Non-pigmented ciliary epithelial cell (primary cell): ENCODE measurements at regions not wholly inside any gene's neighbourhood (a gene's known extent, or its start where the extent isn't known, plus 50 kb on each side); places are given as distances from the start of the nearest gene placed in this dataset.

Source experiments
- DNase-seq: peaks from one replicate; pipeline ENCODE4 v3.0.0-alpha.2; 2010; ENCODE audit warnings: low read depth

DNA sequence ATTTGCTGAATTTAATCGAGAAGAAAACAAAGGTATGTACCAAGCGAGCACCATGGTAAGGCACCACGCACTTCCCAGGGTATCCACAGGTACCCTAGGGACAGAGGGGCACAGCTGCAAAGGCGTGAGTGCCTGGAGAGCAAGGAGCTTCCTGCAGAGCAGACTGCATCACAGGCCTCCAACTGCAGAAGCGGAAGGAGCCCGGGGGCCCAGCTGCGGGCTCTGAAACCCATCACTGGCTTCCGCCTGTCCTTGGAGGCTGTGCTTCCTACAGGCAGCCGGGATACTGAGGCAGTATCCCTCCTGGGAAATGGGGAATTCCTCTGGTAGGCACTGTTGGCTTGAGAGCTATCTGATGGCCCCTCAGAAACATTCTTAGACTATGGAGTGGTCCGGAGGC lies 217.4 kb upstream of the GMDS start:
- DNase-seq: no peak

GRCh38 chr6:2460216-2460745 lies 214.9 kb upstream of the GMDS start:
- no peak for DNase-seq

DNA sequence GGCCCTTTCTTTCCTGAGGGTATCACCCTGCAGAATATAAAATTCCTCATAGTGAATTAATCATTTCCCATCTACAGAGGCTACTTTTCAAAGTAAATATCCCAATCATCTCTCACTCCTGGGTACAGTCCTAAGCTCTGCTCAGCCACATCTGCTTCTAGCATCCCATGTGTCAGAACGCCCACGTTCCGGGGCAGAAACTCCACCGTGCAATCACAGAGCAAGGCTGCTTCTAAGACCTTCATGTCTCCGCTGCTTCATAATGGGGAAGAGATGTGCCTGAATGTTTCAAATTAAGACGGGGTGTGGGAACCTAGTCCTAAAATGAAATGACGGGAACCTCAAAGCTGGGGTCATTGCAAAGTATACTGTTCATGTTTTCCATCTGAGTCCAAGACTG lies 208.8 kb upstream of the GMDS start:
- DNase-seq: no peak

DNA sequence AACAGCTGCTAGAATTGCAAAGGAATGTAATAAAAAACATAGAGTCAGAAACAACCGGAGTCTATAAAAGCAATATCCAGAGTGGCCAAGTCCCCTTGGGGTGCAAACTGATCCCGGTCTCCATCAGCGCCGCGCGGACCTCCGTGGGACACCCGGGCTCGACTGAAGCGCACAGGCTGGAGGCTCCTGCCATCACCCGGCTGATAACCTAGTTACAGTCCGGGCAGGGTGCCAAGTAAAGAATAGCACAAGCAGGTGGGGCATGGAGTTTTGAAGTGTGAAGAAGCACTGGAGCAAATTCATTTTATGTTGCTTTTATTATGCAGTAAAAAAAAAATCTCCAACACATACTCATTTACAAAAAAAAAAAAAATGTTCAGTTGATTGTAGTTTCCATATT lies 205.1 kb upstream of the GMDS start:
- DNase-seq: no peak

GRCh38 chr6:2449572-2449940 lies 204.2 kb upstream of the GMDS start:
- no peak for DNase-seq

GRCh38 chr6:2448826-2449571 lies 203.6 kb upstream of the GMDS start:
- peak; percentile 43 for DNase-seq

GRCh38 chr6:2447931-2448330 lies 202.5 kb upstream of the GMDS start:
- DNase-seq: no peak

DNA sequence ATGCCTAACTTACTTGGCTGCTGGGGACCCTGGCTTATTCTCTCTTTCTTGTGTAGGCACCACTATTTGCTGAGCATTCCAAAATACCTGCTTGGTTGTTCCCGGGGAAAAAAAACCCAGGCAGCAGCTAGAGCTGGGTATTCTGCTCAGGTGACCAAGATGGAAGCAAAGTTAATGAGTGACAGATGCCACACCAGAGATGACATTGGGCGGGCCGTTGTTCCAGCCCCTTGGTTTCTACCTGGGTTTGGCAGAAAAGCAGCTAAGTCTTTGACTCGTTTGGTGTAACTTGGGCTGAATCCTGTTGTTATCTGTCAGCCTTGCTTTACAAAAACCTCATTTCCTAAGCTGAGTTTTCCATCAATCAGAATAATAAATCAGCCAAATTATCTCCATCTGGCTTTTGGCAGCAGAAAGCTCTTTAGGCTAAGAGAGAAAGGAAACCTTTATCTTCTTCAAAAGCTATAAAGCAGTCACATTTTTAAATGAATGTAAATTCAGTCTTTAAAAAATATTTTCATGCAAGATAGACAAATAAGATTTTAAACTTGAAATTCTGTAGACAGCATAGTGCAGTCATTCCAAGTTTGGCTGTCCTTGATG lies 202.0 kb upstream of the GMDS start:
- DNase-seq: no peak

DNA sequence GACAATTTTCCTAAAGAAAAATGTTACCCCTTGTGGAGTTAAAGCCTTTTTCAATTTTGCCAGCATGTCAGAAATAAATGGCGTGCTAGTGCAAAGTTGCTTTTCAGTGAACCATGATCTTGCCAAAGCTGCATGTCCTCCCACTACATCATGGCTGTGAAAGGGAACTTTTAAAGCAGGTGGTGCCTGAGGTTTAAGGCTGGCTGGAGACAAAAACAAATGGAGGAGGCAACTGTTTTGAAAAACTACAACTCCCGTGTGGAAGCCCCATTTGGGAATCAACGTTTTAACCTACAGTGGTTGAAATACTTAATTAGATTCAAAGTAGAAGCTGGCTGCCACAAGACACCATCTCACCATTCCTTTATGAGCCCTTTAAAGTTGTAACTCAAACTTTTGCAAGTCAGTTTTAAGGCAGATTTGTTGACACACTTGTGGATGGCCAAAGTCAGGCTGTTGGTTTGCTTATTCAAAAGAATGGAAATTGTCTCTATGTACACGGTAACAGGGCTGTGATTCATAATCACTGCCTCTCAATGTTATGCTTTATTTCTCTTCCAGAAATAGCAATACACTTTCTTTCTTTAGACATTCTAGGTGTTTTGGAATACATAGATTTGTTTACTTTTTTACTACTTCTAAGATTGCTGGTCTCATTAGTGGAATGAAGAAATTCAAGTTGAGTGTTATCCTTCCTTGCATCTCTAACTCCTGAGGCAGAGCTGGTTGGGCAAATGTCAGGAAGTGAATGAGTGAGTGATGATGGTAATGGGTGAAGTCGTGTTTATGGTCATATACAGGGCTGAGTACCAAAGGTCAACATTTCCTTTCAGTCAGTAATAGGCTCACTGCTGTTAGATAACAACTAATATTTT lies 196.4 kb upstream of the GMDS start:
- no peak for DNase-seq

DNA sequence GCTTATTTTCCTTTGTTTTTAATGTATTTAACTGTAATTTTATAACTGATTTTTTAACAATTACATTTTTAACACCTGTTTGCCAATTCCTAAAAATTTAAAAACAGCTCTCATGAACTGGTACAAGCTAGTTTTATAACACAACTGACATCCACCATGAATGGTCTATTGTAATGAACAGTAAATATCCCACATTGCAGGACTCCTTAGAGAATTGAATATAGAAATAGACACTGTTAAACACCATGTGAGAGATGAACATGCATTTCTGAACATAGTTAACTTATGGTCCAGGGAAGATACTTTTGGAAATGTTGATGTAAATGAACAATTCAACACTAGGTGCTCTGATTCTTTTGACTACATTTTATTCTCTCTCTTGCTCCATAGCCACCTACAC lies 195.1 kb upstream of the GMDS start:
- no peak for DNase-seq

DNA sequence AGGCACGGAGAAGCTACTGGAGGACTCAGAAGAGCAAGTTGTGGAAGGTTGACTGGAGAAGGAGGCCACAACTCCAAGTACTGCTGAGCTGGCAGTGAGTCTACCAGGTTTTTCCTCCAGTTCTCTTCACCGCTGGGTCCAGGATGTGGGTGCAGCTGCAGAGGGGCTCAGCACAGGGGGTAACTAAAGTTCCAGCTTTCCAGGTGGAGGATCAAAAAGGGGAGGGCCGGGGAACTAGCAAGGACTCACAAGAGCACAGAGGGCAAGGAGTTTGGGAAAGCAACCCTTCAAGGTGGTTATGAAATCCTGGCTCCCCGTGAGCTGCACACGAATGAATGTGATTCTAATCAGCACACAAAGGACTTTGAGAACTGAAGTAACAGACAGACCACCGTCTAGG lies 194.2 kb upstream of the GMDS start:
- DNase-seq: no peak

DNA sequence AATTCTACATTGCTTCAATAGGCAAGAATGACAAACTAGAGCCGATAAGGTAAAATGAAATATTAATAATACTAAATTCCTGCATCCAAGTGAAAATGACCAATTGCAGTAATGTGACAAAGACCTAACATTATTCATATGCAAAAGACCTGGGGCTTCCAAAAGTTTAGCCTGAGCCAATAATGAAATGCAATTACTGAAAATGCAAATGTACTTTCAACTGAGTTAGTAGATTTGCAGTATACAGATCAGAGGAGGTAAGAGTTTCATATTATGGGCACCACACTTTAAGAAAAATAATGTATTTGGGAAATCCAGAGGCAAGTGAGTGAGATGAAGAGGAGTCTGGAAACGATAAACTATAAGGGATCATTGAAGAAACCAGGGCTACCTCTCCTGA lies 193.7 kb upstream of the GMDS start:
- DNase-seq: no peak

DNA sequence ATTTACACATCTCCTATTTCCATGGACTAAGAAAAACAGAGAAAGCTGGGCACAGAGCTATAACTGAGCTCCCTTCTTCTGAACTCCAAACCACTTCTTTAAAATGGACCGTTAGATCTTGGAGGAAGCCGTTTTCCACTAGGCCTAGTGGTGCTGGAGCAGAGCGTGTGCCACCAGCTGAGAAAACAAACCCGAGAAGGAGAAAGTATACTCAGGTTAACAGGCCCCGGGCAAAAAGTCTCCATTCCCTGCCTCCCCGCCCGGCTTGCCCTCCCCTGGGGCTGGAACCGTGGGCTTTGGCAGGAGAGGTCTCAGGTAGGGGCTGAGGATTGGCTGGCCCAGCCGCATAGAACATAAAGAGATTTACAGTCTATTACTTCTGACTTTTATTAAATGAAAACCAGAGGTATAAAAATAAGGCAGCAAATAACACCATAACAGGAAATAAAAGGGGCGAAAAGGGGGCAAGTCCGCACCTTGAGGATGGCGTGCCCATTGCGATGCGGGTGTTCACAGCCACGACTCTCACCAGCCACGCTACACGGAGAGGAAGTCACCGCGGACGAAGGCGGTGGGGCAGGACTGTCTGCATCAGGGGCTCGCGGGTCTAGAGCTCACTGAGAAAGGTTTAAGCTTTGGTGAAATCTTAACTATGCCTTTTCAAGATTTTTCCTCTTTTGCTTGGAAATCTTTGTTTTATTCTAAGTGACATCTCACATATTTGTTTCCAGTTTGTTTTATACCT lies 191.2 kb upstream of the GMDS start:
- DNase-seq: no peak

- DNase-seq: no peak
Observed at GRCh38 chr6:2435323-2435722, 189.9 kb upstream of the GMDS start.

GRCh38 chr6:2434912-2435311 lies 189.5 kb upstream of the GMDS start:
- no peak for DNase-seq

DNA sequence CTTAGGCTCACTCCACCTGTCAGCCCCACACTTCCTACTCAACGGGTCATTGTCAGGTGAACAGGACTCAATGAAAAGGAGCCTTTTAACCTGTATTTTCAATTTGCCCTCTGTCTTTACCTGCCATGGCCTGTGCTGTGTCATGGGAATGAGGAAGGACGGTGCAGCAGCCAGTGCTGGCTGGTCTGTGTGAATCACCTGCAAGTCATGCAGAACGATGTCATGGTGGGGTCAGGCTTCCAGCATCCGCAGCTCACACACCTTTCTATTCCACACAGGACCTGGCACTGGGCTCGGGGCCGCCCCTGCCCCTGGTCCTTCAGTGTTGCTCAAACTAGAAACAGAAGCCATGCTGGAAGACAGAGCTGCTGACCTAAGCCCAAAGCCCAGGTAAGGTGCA lies 188.7 kb upstream of the GMDS start:
- no peak for DNase-seq

DNA sequence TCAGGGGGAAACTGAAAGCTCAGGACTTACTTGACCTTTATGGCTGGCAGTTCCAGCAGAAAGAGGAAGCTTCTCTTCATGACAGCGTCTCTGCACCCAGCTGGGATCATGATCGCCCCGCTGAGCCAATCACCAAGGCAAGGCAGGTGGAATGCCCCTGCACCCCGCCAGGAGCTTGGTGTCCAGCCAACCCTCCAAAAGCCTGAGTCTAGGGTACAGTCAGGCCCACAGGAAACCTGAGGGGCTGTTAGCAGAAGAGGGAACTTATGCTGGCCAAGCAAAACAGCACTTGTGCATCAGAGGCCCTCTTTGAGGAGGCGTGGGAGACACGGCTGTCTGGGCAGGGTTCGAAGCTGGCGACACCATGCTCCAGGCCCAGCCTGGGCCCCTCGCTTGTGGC lies 188.3 kb upstream of the GMDS start:
- DNase-seq: no peak

DNA sequence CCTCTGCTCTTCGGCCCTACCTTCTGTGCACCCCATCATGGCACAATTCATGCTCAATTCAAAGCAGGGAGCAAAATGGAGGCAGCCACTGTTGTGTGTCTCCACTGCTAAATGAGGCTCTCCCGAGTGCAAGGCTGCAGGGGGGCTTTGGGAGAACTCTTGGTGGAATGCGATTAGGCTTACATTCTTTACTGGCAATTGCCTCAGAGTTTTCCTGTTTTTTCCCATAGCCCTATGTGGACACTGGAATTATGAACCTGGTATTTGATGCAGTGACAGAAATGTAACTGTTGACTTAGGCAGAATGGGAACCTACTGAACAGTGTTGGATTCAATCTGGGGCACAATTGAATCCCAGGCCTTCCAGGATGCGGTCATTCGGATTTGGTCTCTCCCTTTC lies 187.9 kb upstream of the GMDS start:
- DNase-seq: no peak

GRCh38 chr6:2432292-2432691 lies 186.9 kb upstream of the GMDS start:
- DNase-seq: peak; percentile 85

DNA sequence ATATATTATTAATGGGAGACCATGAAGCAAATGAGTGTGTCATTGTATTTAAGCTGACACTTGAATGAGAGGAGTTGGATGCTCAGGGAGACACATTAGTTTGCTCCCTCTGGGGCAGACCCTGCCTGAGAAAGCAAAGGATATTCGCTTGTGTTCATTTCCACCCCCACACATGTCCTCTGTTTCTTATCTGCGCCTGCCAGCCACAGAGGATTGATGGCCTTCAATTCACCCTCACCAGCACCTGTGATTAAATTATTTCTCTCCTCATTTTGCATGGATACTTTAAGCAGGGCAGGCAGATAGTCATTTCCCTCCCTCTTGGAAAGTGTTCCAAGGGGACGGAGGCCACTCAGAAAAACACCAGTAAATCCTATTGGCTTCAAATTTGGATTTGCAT lies 185.2 kb upstream of the GMDS start:
- no peak for DNase-seq

DNA sequence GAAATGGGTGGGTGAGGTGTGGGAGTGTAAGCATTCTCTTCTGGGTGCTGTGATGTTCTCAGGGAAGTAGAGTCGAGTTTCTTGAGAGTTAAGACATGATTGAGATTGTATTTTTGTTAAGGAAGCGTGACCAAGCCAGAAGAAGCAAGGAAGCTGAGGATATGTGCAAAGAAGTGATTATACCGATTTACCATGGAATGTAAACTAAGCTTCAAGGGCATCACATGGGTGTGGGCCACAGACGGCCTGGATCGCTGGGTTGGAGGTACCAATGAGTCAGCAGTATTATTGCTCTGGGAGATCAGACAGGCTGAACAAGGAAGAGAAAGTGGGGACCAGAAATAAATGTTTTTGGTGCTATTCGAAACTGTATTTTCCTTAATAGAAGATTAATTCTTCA lies 184.1 kb upstream of the GMDS start:
- no peak for DNase-seq

- DNase-seq: no peak
Observed at GRCh38 chr6:2429032-2429431, 183.6 kb upstream of the GMDS start.
